ENCODE measurements at regions not wholly inside any gene's neighbourhood (a gene's known extent, or its start where the extent isn't known, plus 50 kb on each side); places are given as distances from the start of the nearest gene placed in this dataset.

- no peak overlapping the region for H3K9ac ChIP-seq (ENCODE audit: low read length)
- H3K27me3 ChIP-seq (ENCODE audit: insufficient read depth, low read length), result no peaks in the 10 kb centered on the region
- H3K9me3 ChIP-seq (ENCODE audit: low read length), result no peaks in the 10 kb centered on the region
- no peaks in the 10 kb centered on the region for H4K20me1 ChIP-seq (ENCODE audit: insufficient read depth, low read length)
- no peak overlapping the region for H3K27ac ChIP-seq (ENCODE audit: low read depth, low read length, poor library complexity, severe bottlenecking)
- no peaks in the 10 kb centered on the region for H3F3A ChIP-seq (ENCODE audit: insufficient read depth, low read length)
- H2AFZ ChIP-seq (ENCODE audit: low read length), result no peak overlapping the region
- no peaks in the 10 kb centered on the region for H3K79me2 ChIP-seq (ENCODE audit: insufficient read depth, low read length)
- H3K4me1 ChIP-seq (ENCODE audit: insufficient read depth, low read length, severe bottlenecking), result no peaks in the 10 kb centered on the region
- no peak overlapping the region for H3K4me2 ChIP-seq (ENCODE audit: low read length)
- no peak for TF ChIP-seq EZH2 (IDR thresholded peaks at IDR 0.05; ENCODE audit: borderline replicate concordance, low read length)
- TF ChIP-seq, protein P1, sequence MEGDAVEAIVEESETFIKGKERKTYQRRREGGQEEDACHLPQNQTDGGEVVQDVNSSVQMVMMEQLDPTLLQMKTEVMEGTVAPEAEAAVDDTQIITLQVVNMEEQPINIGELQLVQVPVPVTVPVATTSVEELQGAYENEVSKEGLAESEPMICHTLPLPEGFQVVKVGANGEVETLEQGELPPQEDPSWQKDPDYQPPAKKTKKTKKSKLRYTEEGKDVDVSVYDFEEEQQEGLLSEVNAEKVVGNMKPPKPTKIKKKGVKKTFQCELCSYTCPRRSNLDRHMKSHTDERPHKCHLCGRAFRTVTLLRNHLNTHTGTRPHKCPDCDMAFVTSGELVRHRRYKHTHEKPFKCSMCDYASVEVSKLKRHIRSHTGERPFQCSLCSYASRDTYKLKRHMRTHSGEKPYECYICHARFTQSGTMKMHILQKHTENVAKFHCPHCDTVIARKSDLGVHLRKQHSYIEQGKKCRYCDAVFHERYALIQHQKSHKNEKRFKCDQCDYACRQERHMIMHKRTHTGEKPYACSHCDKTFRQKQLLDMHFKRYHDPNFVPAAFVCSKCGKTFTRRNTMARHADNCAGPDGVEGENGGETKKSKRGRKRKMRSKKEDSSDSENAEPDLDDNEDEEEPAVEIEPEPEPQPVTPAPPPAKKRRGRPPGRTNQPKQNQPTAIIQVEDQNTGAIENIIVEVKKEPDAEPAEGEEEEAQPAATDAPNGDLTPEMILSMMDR (IDR thresholded peaks at IDR 0.05; ENCODE audit: low read length), result no peak
- H3K4me3 ChIP-seq (ENCODE audit: low read depth, low read length, poor library complexity, severe bottlenecking), result no peak overlapping the region
- no peaks in the 10 kb centered on the region for H3K9me2 ChIP-seq (ENCODE audit: low read depth, low read length)
- H3K36me3 ChIP-seq (ENCODE audit: insufficient read depth, low read length), result no peaks in the 10 kb centered on the region
Measured at GRCh38 chr2:114237331-114237730, 205.1 kb upstream of the DPP10 start.

DNA sequence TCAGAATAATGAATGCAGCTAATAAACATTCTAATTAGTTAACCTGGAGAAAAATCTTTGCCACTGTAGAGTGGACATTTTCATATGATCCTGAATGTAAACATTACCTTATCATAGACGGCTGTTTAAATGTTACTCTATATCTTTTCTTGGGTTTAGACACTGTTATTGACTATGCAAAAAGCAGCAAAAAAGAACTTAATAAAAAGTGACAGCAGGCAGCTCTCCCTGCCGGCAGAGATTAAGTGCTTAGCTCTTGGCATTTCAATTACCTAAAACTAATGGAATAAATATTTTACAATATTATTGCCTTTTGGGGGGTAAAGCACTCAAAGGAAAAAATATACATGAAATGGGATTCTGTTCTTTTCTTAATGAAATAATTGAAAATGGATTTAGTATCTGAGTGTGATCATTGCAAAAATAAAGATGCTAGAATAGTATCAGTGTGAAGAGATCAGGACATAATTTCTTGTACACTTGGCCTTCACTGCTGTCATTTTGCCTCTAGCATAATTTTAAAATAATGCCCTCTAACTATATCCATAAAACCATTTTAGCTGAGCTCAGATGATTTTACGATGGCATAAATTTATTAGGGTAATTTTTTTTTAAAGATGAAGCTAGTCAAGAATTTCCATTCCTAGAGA, 203.4 kb upstream of the DPP10 start:
- Histone ChIP-seq H3K79me2 (ENCODE audit: insufficient read depth, low read length) (no peaks in the 10 kb centered on the region), H3K36me3 (ENCODE audit: insufficient read depth, low read length) (no peaks in the 10 kb centered on the region), H2AFZ (ENCODE audit: low read length) (no peak overlapping the region), H4K20me1 (ENCODE audit: insufficient read depth, low read length) (no peaks in the 10 kb centered on the region), H3K9ac (ENCODE audit: low read length) (no peak overlapping the region), H3K27ac (ENCODE audit: low read depth, low read length, poor library complexity, severe bottlenecking) (no peak overlapping the region), H3K4me3 (ENCODE audit: low read depth, low read length, poor library complexity, severe bottlenecking) (no peak overlapping the region), H3K4me2 (ENCODE audit: low read length) (no peak overlapping the region), H3K27me3 (ENCODE audit: insufficient read depth, low read length) (no peaks in the 10 kb centered on the region), H3K9me2 (ENCODE audit: low read depth, low read length) (no peaks in the 10 kb centered on the region), H3K4me1 (ENCODE audit: insufficient read depth, low read length, severe bottlenecking) (no peaks in the 10 kb centered on the region), H3K9me3 (ENCODE audit: low read length) (no peaks in the 10 kb centered on the region), H3F3A (ENCODE audit: insufficient read depth, low read length) (no peaks in the 10 kb centered on the region)
- TF ChIP-seq EZH2 (IDR thresholded peaks at IDR 0.05; ENCODE audit: borderline replicate concordance, low read length), result no peak
- TF ChIP-seq, protein P1 (IDR thresholded peaks at IDR 0.05; ENCODE audit: low read length), result no peak

DNA sequence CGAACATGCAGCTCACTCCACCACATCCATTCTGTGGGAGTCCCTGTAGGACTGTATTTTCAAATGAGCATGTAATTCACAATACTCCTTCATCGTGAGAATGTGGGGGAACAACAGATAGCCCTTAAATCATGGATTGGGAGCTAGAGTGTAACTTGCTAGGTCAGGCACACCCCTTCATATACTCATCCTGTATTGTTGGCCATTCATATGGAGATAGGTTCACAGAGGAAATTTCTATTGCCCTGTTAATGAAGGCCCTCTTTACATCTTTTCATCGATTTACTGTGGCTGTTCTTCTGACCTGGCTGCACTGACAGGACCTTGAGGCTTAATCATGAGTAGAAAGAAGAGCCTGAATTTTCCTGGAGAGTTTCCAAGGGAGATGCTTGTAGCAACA, 193.8 kb upstream of the DPP10 start:
- Histone ChIP-seq H3F3A (ENCODE audit: insufficient read depth, low read length) (no peaks in the 10 kb centered on the region), H3K4me1 (ENCODE audit: insufficient read depth, low read length, severe bottlenecking) (no peaks in the 10 kb centered on the region), H3K9me3 (ENCODE audit: low read length) (no peaks in the 10 kb centered on the region), H3K27me3 (ENCODE audit: insufficient read depth, low read length) (no peaks in the 10 kb centered on the region), H3K36me3 (ENCODE audit: insufficient read depth, low read length) (no peaks in the 10 kb centered on the region), H3K79me2 (ENCODE audit: insufficient read depth, low read length) (no peaks in the 10 kb centered on the region), H3K27ac (ENCODE audit: low read depth, low read length, poor library complexity, severe bottlenecking) (no peak overlapping the region), H3K9ac (ENCODE audit: low read length) (no peak overlapping the region), H2AFZ (ENCODE audit: low read length) (no peak overlapping the region), H3K9me2 (ENCODE audit: low read depth, low read length) (no peaks in the 10 kb centered on the region), H3K4me2 (ENCODE audit: low read length) (no peak overlapping the region), H3K4me3 (ENCODE audit: low read depth, low read length, poor library complexity, severe bottlenecking) (no peak overlapping the region), H4K20me1 (ENCODE audit: insufficient read depth, low read length) (no peaks in the 10 kb centered on the region; the same call in 1 of the 2 replicates)
- TF ChIP-seq, protein P1 (IDR thresholded peaks at IDR 0.05; ENCODE audit: low read length), result no peak
- no peak for TF ChIP-seq EZH2 (IDR thresholded peaks at IDR 0.05; ENCODE audit: borderline replicate concordance, low read length)

All from OCI-LY1 (cell line).